HG03520 (cell line): ENCODE measurements at regions not wholly inside any gene's neighbourhood (a gene's known extent, or its start where the extent isn't known, plus 50 kb on each side); places are given as distances from the start of the nearest gene placed in this dataset.
"Not testable (repeated sequence)": the region's sequence is repeated elsewhere in the genome, so short reads cannot be mapped to it uniquely, and the experiment has no call there.

Experiments
- ATAC-seq: cut with Tn5 transposase; IDR thresholded peaks from one replicate; pipeline ENCODE4 v1.9.1; 2021; ENCODE audit warnings: mild to moderate bottlenecking, moderate library complexity; ENCODE audit not compliant: unreplicated experiment

- no peak for ATAC-seq
Measured at GRCh38 chrX:52585892-52586291, 68.8 kb downstream of the SSX7 start.

GRCh38 chrX:52577464-52578173 is 60.8 kb upstream of the XAGE1B start:
- ATAC-seq: no peak

GRCh38 chrX:52576946-52577345 is 60.1 kb upstream of the XAGE1B start:
- ATAC-seq: no peak

GRCh38 chrX:52576474-52576873 is 59.6 kb upstream of the XAGE1B start:
- no peak for ATAC-seq

- peak; percentile 60 for ATAC-seq
Measured at GRCh38 chrX:52574416-52575275, 57.8 kb upstream of the XAGE1B start.

- not testable (repeated sequence) for ATAC-seq
Measured at GRCh38 chrX:52568146-52568545, 51.3 kb upstream of the XAGE1B start.
